Uterus (tissue), 3 donors: ENCODE measurements at regions not wholly inside any gene's neighbourhood (a gene's known extent, or its start where the extent isn't known, plus 50 kb on each side); places are given as distances from the start of the nearest gene placed in this dataset.

Source experiments
- DNase-seq, 2 donors: peaks; one replicate each; pipeline ENCODE4 v3.0.0-alpha.2; 2019 to 2020
- H3K27ac ChIP-seq, 2 donors: fragments of 200-600 bp; sonication (generic); 1 replicate in 1 of 2; 2 replicates in 1 of 2; pipeline ENCODE4 v1.5.1; 2016 to 2018
- H3K27me3 ChIP-seq, 2 donors: fragments of 200-600 bp; sonication (generic); one replicate each; pipeline ENCODE4 v1.5.1; 2018 to 2019; ENCODE audit warnings: control low read depth in 1 of 2
- H3K36me3 ChIP-seq, 2 donors: fragments of 200-600 bp; sonication (generic); one replicate each; pipeline ENCODE4 v1.5.1; 2019; ENCODE audit warnings: control low read depth in 1 of 2
- H3K4me1 ChIP-seq, 2 donors: fragments of 200-600 bp; sonication (generic); one replicate each; pipeline ENCODE4 v1.5.1; 2018 to 2019; ENCODE audit warnings: control low read depth in 1 of 2
- H3K4me3 ChIP-seq, 2 donors: fragments of 200-600 bp; sonication (generic); 1 replicate in 1 of 2; 2 replicates in 1 of 2; pipeline ENCODE4 v1.5.1; 2018 to 2019; ENCODE audit warnings: mild to moderate bottlenecking in 1 of 2
- H3K9me3 ChIP-seq, 2 donors: fragments of 200-600 bp; sonication (generic); one replicate each; pipeline ENCODE4 v1.5.1; 2019; ENCODE audit warnings: control low read depth in 1 of 2
- CTCF ChIP-seq, 4 experiments: fragments of 200-600 bp in 2 of 4; fragments of 450-650 bp in 2 of 4; sonication (generic) in 2 of 4; IDR thresholded peaks; one replicate each; pipeline ENCODE4 v1.5.1; 2016 to 2019; ENCODE audit warnings: antibody characterized with exemption in 4 of 4, mild to moderate bottlenecking in 2 of 4, moderate library complexity in 1 of 4
- POLR2A ChIP-seq, 2 donors: fragments of 450-650 bp; IDR thresholded peaks; one replicate each; pipeline ENCODE4 v1.6.1; 2016; ENCODE audit warnings: antibody characterized with exemption in 2 of 2, mild to moderate bottlenecking in 1 of 2, moderate library complexity in 1 of 2
- intact Hi-C: fragments of 100-400 bp; cut with DNase I; formaldehyde crosslinking; loops from one replicate; pipeline ENCODE4 v1.15.1; 2023; ENCODE audit warnings: low total_unique reads
- donor health status: DM: yes; HTN: yes; CAD: no.

GRCh38 chr4:100796332-100796731, 278.5 kb upstream of the EMCN start:
- no peak for DNase-seq
- TF ChIP-seq CTCF (IDR thresholded peaks at IDR 0.05), result no peak
- no peak for TF ChIP-seq POLR2A (IDR thresholded peaks at IDR 0.05)
- no peaks in the 10 kb centered on the region for H3K4me1 ChIP-seq
- no peak overlapping the region for H3K27ac ChIP-seq
- H3K36me3 ChIP-seq, result no peaks in the 10 kb centered on the region
- intact Hi-C loops, result no loop called here
- no peaks in the 10 kb centered on the region for H3K27me3 ChIP-seq
- no peaks in the 10 kb centered on the region for H3K9me3 ChIP-seq
- no peak overlapping the region for H3K4me3 ChIP-seq

GRCh38 chr4:100795581-100795980, 277.8 kb upstream of the EMCN start:
- intact Hi-C loops, result no loop called here
- H3K9me3 ChIP-seq, result no peaks in the 10 kb centered on the region
- no peak overlapping the region for H3K4me3 ChIP-seq
- H3K27ac ChIP-seq, result no peak overlapping the region
- no peak for DNase-seq
- no peaks in the 10 kb centered on the region for H3K36me3 ChIP-seq
- no peak for TF ChIP-seq POLR2A (IDR thresholded peaks at IDR 0.05)
- TF ChIP-seq CTCF (IDR thresholded peaks at IDR 0.05), result no peak
- no peaks in the 10 kb centered on the region for H3K27me3 ChIP-seq
- H3K4me1 ChIP-seq, result no peaks in the 10 kb centered on the region

- no peak for DNase-seq
- no peaks in the 10 kb centered on the region for H3K9me3 ChIP-seq
- H3K4me1 ChIP-seq, result no peaks in the 10 kb centered on the region
- no peaks in the 10 kb centered on the region for H3K36me3 ChIP-seq
- H3K27ac ChIP-seq, result no peak overlapping the region
- intact Hi-C loops, result no loop called here
- no peak overlapping the region for H3K4me3 ChIP-seq
- TF ChIP-seq CTCF (IDR thresholded peaks at IDR 0.05) (no peak), POLR2A (IDR thresholded peaks at IDR 0.05) (no peak)
- H3K27me3 ChIP-seq, result no peaks in the 10 kb centered on the region
Measured at GRCh38 chr4:100790836-100791615, 273.2 kb upstream of the EMCN start.

- no peak for TF ChIP-seq POLR2A (IDR thresholded peaks at IDR 0.05)
- TF ChIP-seq CTCF (IDR thresholded peaks at IDR 0.05), result no peak
- intact Hi-C loops, result no loop called here
- H3K4me1 ChIP-seq, result no peaks in the 10 kb centered on the region
Measured at GRCh38 chr4:100789991-100790390, 272.2 kb upstream of the EMCN start.

GRCh38 chr4:100786481-100786880, 268.7 kb upstream of the EMCN start:
- Histone ChIP-seq H3K36me3 (no peaks in the 10 kb centered on the region), H3K27me3 (no peaks in the 10 kb centered on the region), H3K9me3 (no peaks in the 10 kb centered on the region), H3K4me3 (no peak overlapping the region), H3K4me1 (no peaks in the 10 kb centered on the region), H3K27ac (peak overlapping the region in 1 of 2 donors; percentile 8)
- TF ChIP-seq CTCF (IDR thresholded peaks at IDR 0.05) (no peak), POLR2A (IDR thresholded peaks at IDR 0.05) (no peak)
- DNase-seq, result peak in 1 of 2 donors; percentile 32
- intact Hi-C loops, result no loop called here

More at GRCh38 chr4:100789991-100790390, 272.2 kb upstream of the EMCN start:
- Histone ChIP-seq H3K27ac (no peak overlapping the region), H3K9me3 (no peaks in the 10 kb centered on the region), H3K36me3 (no peaks in the 10 kb centered on the region), H3K4me3 (no peak overlapping the region), H3K27me3 (no peaks in the 10 kb centered on the region)
- DNase-seq, result no peak
